GM23338 (cell line): ENCODE measurements at regions not wholly inside any gene's neighbourhood (a gene's known extent, or its start where the extent isn't known, plus 50 kb on each side); places are given as distances from the start of the nearest gene placed in this dataset.

Source experiments
- CREB1 ChIP-seq: fragments of 250-450 bp; sonication (Bioruptor Pico); IDR thresholded peaks from 2 replicates; pipeline ENCODE4 v1.5.0; 2020; ENCODE audit warnings: low read depth, mild to moderate bottlenecking, moderate library complexity
- EZH2 ChIP-seq: fragments of 200-600 bp; sonication (generic); IDR thresholded peaks from one replicate; pipeline ENCODE4 v1.8.0; 2017; ENCODE audit warnings: antibody characterized with exemption, mild to moderate bottlenecking, low read depth; ENCODE audit not compliant: unreplicated experiment
- EZH2phosphoT487 ChIP-seq: fragments of 200-600 bp; sonication (generic); IDR thresholded peaks from one replicate; pipeline ENCODE4 v1.8.1; 2018; ENCODE audit warnings: antibody characterized with exemption; ENCODE audit not compliant: unreplicated experiment
- POLR2AphosphoS5 ChIP-seq: IDR thresholded peaks from 2 replicates; pipeline ENCODE4 v1.6.1; 2016; ENCODE audit warnings: antibody characterized with exemption, low read depth
- ZNF114 ChIP-seq: fragments of 250-450 bp; sonication (Bioruptor Pico); IDR thresholded peaks from 2 replicates; pipeline ENCODE4 v1.5.0; 2020; ENCODE audit warnings: mild to moderate bottlenecking, moderate library complexity
- TF ChIP-seq, protein P1 (sequence below), 2 experiments: fragments of 200-600 bp in 1 of 2; sonication (generic) in 1 of 2; conservative IDR thresholded peaks; 2 replicates each; pipeline versions ENCODE4 v1.5.1 to v1.6.1; 2016 to 2017; ENCODE audit warnings: antibody characterized with exemption in 2 of 2, low read depth in 2 of 2, mild to moderate bottlenecking in 2 of 2, moderate library complexity in 1 of 2
- TF ChIP-seq, protein P2 (sequence below): IDR thresholded peaks from one replicate; pipeline ENCODE4 v1.6.1; 2018; ENCODE audit warnings: antibody characterized with exemption; ENCODE audit not compliant: unreplicated experiment

DNA sequence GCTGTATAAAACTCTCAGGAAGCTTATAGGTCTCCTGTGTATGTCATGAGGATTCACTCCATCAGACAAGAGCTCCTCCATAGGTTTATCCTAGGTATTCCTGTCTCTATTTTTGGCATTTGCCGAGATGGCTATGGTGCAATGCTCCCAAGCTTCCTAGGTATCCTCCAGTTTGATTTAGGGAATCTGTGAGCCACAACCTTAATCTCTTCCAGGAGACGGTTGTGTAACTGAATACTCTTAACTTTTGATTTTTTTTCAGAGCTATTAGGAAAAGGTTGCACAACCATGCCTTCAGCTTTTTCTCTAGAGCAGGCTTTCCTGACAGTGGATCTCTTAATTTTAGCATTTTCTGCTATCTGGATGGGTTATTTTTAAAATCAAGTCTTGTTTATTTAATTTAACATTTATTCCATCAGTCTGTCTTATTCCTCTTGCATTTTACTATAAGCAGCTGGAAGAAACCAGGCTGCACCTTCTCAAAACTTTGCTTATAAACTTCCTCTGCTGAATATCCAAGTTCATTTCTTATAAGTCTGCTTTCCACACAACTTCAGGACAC lies 69.4 kb upstream of the BACE2 start:
- TF ChIP-seq, protein P1, sequence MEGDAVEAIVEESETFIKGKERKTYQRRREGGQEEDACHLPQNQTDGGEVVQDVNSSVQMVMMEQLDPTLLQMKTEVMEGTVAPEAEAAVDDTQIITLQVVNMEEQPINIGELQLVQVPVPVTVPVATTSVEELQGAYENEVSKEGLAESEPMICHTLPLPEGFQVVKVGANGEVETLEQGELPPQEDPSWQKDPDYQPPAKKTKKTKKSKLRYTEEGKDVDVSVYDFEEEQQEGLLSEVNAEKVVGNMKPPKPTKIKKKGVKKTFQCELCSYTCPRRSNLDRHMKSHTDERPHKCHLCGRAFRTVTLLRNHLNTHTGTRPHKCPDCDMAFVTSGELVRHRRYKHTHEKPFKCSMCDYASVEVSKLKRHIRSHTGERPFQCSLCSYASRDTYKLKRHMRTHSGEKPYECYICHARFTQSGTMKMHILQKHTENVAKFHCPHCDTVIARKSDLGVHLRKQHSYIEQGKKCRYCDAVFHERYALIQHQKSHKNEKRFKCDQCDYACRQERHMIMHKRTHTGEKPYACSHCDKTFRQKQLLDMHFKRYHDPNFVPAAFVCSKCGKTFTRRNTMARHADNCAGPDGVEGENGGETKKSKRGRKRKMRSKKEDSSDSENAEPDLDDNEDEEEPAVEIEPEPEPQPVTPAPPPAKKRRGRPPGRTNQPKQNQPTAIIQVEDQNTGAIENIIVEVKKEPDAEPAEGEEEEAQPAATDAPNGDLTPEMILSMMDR (conservative IDR thresholded peaks at IDR 0.05; ENCODE audit: low read depth in 2 of 2) = no peak
- TF ChIP-seq, protein P2, sequence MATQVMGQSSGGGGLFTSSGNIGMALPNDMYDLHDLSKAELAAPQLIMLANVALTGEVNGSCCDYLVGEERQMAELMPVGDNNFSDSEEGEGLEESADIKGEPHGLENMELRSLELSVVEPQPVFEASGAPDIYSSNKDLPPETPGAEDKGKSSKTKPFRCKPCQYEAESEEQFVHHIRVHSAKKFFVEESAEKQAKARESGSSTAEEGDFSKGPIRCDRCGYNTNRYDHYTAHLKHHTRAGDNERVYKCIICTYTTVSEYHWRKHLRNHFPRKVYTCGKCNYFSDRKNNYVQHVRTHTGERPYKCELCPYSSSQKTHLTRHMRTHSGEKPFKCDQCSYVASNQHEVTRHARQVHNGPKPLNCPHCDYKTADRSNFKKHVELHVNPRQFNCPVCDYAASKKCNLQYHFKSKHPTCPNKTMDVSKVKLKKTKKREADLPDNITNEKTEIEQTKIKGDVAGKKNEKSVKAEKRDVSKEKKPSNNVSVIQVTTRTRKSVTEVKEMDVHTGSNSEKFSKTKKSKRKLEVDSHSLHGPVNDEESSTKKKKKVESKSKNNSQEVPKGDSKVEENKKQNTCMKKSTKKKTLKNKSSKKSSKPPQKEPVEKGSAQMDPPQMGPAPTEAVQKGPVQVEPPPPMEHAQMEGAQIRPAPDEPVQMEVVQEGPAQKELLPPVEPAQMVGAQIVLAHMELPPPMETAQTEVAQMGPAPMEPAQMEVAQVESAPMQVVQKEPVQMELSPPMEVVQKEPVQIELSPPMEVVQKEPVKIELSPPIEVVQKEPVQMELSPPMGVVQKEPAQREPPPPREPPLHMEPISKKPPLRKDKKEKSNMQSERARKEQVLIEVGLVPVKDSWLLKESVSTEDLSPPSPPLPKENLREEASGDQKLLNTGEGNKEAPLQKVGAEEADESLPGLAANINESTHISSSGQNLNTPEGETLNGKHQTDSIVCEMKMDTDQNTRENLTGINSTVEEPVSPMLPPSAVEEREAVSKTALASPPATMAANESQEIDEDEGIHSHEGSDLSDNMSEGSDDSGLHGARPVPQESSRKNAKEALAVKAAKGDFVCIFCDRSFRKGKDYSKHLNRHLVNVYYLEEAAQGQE = no peak
- TF ChIP-seq POLR2AphosphoS5 (no peak), ZNF114 (no peak), EZH2phosphoT487 (no peak), EZH2 (no peak), CREB1 (no peak)
